Muscle layer of duodenum (tissue), 2 donors: ENCODE measurements at regions not wholly inside any gene's neighbourhood (a gene's known extent, or its start where the extent isn't known, plus 50 kb on each side); places are given as distances from the start of the nearest gene placed in this dataset.
"Not testable (repeated sequence)": the region's sequence is repeated elsewhere in the genome, so short reads cannot be mapped to it uniquely, and the experiment has no call there.

ENCODE experiments used
- H3K27ac ChIP-seq: one replicate; pipeline ENCODE4 v1.7.0; 2013; ENCODE audit warnings: mild to moderate bottlenecking, low read length
- H3K27me3 ChIP-seq: one replicate; pipeline ENCODE4 v1.7.0; 2013; ENCODE audit warnings: low read depth, mild to moderate bottlenecking, control low read depth, low read length
- H3K36me3 ChIP-seq, 2 donors: one replicate each; pipeline ENCODE4 v1.7.0; 2013; ENCODE audit warnings: low read length in 2 of 2, control low read depth in 1 of 2, mild to moderate bottlenecking in 1 of 2; ENCODE audit not compliant: insufficient read depth in 2 of 2, control insufficient read depth in 1 of 2
- H3K4me1 ChIP-seq, 2 donors: one replicate each; pipeline ENCODE4 v1.7.0; 2013; ENCODE audit warnings: low read length in 2 of 2, mild to moderate bottlenecking in 2 of 2, control low read depth in 1 of 2, moderate library complexity in 1 of 2; ENCODE audit not compliant: insufficient read depth in 2 of 2, control insufficient read depth in 1 of 2
- H3K4me3 ChIP-seq, 2 donors: one replicate each; pipeline ENCODE4 v1.7.0; 2013; ENCODE audit warnings: low read length in 2 of 2, low read depth in 1 of 2, mild to moderate bottlenecking in 1 of 2
- H3K9me3 ChIP-seq, 2 donors: one replicate each; pipeline ENCODE4 v1.7.0; 2013; ENCODE audit warnings: low read length in 2 of 2, control low read depth in 1 of 2, mild to moderate bottlenecking in 1 of 2; ENCODE audit not compliant: control insufficient read depth in 1 of 2
- donor health status: healthy.

- no peaks in the 10 kb centered on the region for H3K27me3 ChIP-seq
- H3K36me3 ChIP-seq: no peaks in the 10 kb centered on the region
- H3K4me3 ChIP-seq: no peak overlapping the region
- H3K4me1 ChIP-seq: no peaks in the 10 kb centered on the region
- H3K27ac ChIP-seq: no peak overlapping the region
- H3K9me3 ChIP-seq: no peaks in the 10 kb centered on the region
Observed at GRCh38 chrX:109920868-109921267, 82.0 kb upstream of the TMEM164 start.

GRCh38 chrX:109922190-109922589 is 80.7 kb upstream of the TMEM164 start:
- H3K9me3 ChIP-seq: no peaks in the 10 kb centered on the region
- H3K27ac ChIP-seq: no peak overlapping the region
- H3K36me3 ChIP-seq: no peaks in the 10 kb centered on the region
- H3K4me1 ChIP-seq: no peaks in the 10 kb centered on the region
- no peak overlapping the region for H3K4me3 ChIP-seq
- no peaks in the 10 kb centered on the region for H3K27me3 ChIP-seq

- H3K4me1 ChIP-seq: not testable (repeated sequence)
Observed at GRCh38 chrX:109925003-109925402, 77.9 kb upstream of the TMEM164 start.

GRCh38 chrX:109925656-109926055 is 77.3 kb upstream of the TMEM164 start:
- Histone ChIP-seq H3K4me3 (no peak overlapping the region), H3K4me1 (no peaks in the 10 kb centered on the region), H3K27ac (no peak overlapping the region)

More at GRCh38 chrX:109925003-109925402, 77.9 kb upstream of the TMEM164 start:
- not testable (repeated sequence) for H3K4me3 ChIP-seq, H3K27ac ChIP-seq, H3K9me3 ChIP-seq, H3K36me3 ChIP-seq, H3K27me3 ChIP-seq

GRCh38 chrX:109926118-109926517 is 76.8 kb upstream of the TMEM164 start:
- H3K27ac ChIP-seq: no peak overlapping the region
- H3K36me3 ChIP-seq: no peaks in the 10 kb centered on the region
- H3K4me1 ChIP-seq: no peaks in the 10 kb centered on the region
- H3K9me3 ChIP-seq: no peaks in the 10 kb centered on the region
- H3K4me3 ChIP-seq: no peak overlapping the region
- no peaks in the 10 kb centered on the region for H3K27me3 ChIP-seq

More at GRCh38 chrX:109925656-109926055, 77.3 kb upstream of the TMEM164 start:
- Histone ChIP-seq H3K9me3 (no peaks in the 10 kb centered on the region), H3K27me3 (no peaks in the 10 kb centered on the region), H3K36me3 (no peaks in the 10 kb centered on the region)

GRCh38 chrX:109926743-109927662 is 75.9 kb upstream of the TMEM164 start:
- Histone ChIP-seq H3K36me3 (no peaks in the 10 kb centered on the region), H3K4me3 (no peak overlapping the region), H3K4me1 (no peaks in the 10 kb centered on the region), H3K27me3 (no peaks in the 10 kb centered on the region), H3K27ac (no peak overlapping the region), H3K9me3 (no peaks in the 10 kb centered on the region)

- Histone ChIP-seq H3K27me3 (no peaks in the 10 kb centered on the region), H3K4me3 (no peak overlapping the region), H3K9me3 (no peaks in the 10 kb centered on the region), H3K4me1 (no peaks in the 10 kb centered on the region), H3K27ac (no peak overlapping the region), H3K36me3 (no peaks in the 10 kb centered on the region)
Observed at GRCh38 chrX:109927663-109928273, 75.1 kb upstream of the TMEM164 start.

GRCh38 chrX:109928596-109929335 is 74.1 kb upstream of the TMEM164 start:
- Histone ChIP-seq H3K36me3 (no peaks in the 10 kb centered on the region), H3K4me3 (no peak overlapping the region), H3K4me1 (no peaks in the 10 kb centered on the region), H3K27ac (no peak overlapping the region), H3K9me3 (no peaks in the 10 kb centered on the region), H3K27me3 (no peaks in the 10 kb centered on the region)

- Histone ChIP-seq H3K27ac (no peak overlapping the region), H3K36me3 (no peaks in the 10 kb centered on the region), H3K4me1 (no peaks in the 10 kb centered on the region), H3K27me3 (no peaks in the 10 kb centered on the region), H3K9me3 (no peaks in the 10 kb centered on the region), H3K4me3 (no peak overlapping the region)
Observed at GRCh38 chrX:109931677-109932076, 71.2 kb upstream of the TMEM164 start.

- Histone ChIP-seq H3K9me3 (no peaks in the 10 kb centered on the region), H3K27me3 (no peaks in the 10 kb centered on the region), H3K4me3 (no peak overlapping the region), H3K27ac (no peak overlapping the region), H3K4me1 (no peaks in the 10 kb centered on the region), H3K36me3 (no peaks in the 10 kb centered on the region)
Observed at GRCh38 chrX:109934434-109934833, 68.5 kb upstream of the TMEM164 start.

- Histone ChIP-seq H3K27ac (no peak overlapping the region), H3K4me1 (no peaks in the 10 kb centered on the region), H3K9me3 (no peaks in the 10 kb centered on the region), H3K27me3 (no peaks in the 10 kb centered on the region), H3K36me3 (no peaks in the 10 kb centered on the region), H3K4me3 (no peak overlapping the region)
Observed at GRCh38 chrX:109934935-109935334, 68.0 kb upstream of the TMEM164 start.
